ENCODE measurements at regions not wholly inside any gene's neighbourhood (a gene's known extent, or its start where the extent isn't known, plus 50 kb on each side); places are given as distances from the start of the nearest gene placed in this dataset.
"Not testable (repeated sequence)": the region's sequence is repeated elsewhere in the genome, so short reads cannot be mapped to it uniquely, and the experiment has no call there.

DNA sequence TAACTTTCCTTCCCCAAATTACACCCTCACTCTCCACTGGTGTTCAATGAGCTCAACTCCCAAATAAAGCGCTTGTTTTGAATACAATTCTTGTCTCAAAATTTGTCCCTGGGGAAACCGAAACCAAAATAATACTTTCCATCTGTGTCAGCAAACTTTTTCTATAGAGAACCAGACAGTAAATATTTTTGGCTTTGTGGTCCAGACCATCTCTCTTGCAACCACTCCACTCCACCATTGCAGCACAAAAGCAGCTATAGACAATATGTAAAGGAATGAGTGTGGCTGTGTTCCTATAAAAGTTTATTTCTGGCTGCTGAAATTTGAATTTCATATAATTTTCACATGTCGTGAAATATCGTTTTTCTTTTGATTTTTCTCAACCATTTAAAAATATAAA lies 84.6 kb upstream of the ERCC4 start:
- no peak overlapping the region for H3K27ac Mint-ChIP-seq
- H3K4me3 ChIP-seq (ENCODE audit: low read depth, low read length) = no peak overlapping the region

DNA sequence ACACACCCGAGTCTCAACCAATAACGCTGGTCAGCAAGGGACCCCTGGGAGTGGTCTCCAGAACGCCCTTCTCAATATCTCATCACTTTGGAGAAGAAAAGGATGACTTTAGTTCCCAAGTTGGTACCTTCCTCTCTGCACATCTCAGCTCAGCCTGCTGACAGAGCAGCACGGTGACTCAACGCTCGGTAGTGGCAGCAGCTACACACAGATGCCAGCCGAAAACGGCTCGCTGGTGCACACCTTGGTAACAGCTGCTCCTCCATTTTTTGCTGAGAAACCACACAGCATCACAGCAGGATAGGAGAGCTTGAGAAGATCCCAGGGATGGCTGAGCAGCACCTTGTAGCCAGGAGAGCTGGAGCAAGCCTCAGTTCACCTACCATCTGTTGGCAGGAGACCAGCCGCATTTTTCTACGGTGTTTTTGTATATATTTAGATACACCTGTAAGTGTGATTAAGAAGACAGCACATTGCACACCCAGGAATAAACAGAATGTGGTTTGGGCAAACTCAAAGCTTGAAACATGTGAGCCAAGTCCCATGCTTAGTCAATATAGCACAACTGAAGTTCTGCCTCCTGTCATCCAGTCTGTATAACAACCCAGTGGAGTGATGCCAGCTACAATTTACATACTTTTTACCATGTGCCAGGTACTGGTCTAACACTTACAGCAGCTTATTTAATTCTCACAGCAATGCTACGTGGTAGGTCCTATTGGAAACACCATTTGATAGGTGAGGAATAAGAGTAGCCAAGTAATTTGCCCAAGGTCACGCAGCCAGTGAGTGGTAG lies 83.8 kb upstream of the ERCC4 start:
- Histone ChIP-seq H3K4me3 (ENCODE audit: low read depth, low read length) (no peak overlapping the region), H3K4me1 (ENCODE audit: control insufficient read depth, insufficient read depth, low read length, poor library complexity, severe bottlenecking) (no peaks in the 10 kb centered on the region), H3K36me3 (ENCODE audit: control insufficient read depth, insufficient read depth, low read length) (no peaks in the 10 kb centered on the region), H3K9me3 (ENCODE audit: control insufficient read depth in 2 of 2, low read length in 2 of 2) (no peaks in the 10 kb centered on the region), H3K27ac (ENCODE audit: insufficient read depth, low read length, poor library complexity, severe bottlenecking) (no peak overlapping the region), H3K27me3 (ENCODE audit: control insufficient read depth, insufficient read depth, low read length) (peaks cover 2% of the 10 kb centered on the region)
- Mint-ChIP-seq H3K9me3 (peaks cover 0 to 2% (median 0%) of the 10 kb centered on the region in 7 donors), H3K27ac (no peak overlapping the region), H3K27me3 (peaks cover 8% of the 10 kb centered on the region), H3K4me1 (no peaks in the 10 kb centered on the region), H3K36me3 (no peaks in the 10 kb centered on the region), H3K4me3 (no peak overlapping the region)
- DNase-seq = no peak
- no peak for ATAC-seq (ENCODE audit: low read depth in 2 of 2)

More for the DNA sequence above, 84.6 kb upstream of the ERCC4 start:
- H3K27ac ChIP-seq (ENCODE audit: insufficient read depth, low read length, poor library complexity, severe bottlenecking) = no peak overlapping the region
- H3K36me3 Mint-ChIP-seq = no peaks in the 10 kb centered on the region
- H3K4me1 ChIP-seq (ENCODE audit: control insufficient read depth, insufficient read depth, low read length, poor library complexity, severe bottlenecking) = no peaks in the 10 kb centered on the region
- H3K36me3 ChIP-seq (ENCODE audit: control insufficient read depth, insufficient read depth, low read length) = no peaks in the 10 kb centered on the region
- peaks cover 10% of the 10 kb centered on the region for H3K27me3 Mint-ChIP-seq
- H3K9me3 ChIP-seq (ENCODE audit: control insufficient read depth in 2 of 2, low read length in 2 of 2) = no peaks in the 10 kb centered on the region
- DNase-seq = no peak
- peaks cover 0 to 2% (median 0%) of the 10 kb centered on the region in 7 donors for H3K9me3 Mint-ChIP-seq
- peaks cover 2% of the 10 kb centered on the region for H3K27me3 ChIP-seq (ENCODE audit: control insufficient read depth, insufficient read depth, low read length)
- no peaks in the 10 kb centered on the region for H3K4me1 Mint-ChIP-seq
- ATAC-seq (ENCODE audit: low read depth in 2 of 2) = no peak
- H3K4me3 Mint-ChIP-seq = no peak overlapping the region

DNA sequence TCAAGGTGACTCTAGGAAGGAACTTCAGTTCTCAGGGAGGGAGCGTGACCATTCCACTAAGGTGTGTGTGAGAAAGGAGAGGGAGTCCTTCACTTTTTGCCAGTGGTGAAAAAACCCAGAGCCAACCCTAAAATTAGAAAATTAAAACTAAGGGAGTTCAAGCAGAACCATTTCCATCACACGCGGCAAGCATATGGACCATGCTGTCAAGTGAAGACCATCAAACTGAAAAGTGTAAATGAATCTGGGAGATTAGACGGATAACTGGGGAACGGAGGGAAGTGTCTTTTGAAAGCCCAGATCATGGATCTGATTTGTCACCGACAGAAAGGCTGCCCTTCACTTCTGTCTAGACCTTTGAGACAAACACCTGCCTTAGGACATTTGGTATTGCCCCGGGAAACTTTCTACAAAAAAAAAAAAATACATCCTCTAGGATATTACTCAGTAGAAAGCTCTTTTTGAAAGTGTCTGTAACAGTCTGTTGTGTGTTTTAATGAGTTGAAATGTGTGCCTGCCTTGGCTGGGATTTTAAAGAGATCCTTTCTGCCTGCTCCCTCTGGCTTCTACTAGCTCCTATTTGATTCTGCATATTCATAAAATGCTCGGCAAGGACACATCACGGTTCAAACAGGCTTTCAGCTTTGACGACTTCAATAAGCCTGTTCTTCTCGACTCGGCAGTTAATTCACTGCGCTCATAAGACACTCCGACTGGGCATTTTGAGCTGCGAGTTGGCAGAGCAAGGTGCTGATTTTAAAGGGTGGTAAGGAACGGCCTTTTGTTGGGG lies 81.4 kb upstream of the ERCC4 start:
- peaks cover 4% of the 10 kb centered on the region for H3K27me3 ChIP-seq (ENCODE audit: control insufficient read depth, insufficient read depth, low read length)
- no peaks in the 10 kb centered on the region for H3K36me3 Mint-ChIP-seq
- no peak overlapping the region for H3K4me3 Mint-ChIP-seq
- H3K27ac Mint-ChIP-seq = no peak overlapping the region
- H3K27ac ChIP-seq (ENCODE audit: insufficient read depth, low read length, poor library complexity, severe bottlenecking) = no peak overlapping the region
- no peaks in the 10 kb centered on the region for H3K4me1 Mint-ChIP-seq
- H3K4me1 ChIP-seq (ENCODE audit: control insufficient read depth, insufficient read depth, low read length, poor library complexity, severe bottlenecking) = no peaks in the 10 kb centered on the region
- no peaks in the 10 kb centered on the region for H3K9me3 ChIP-seq (ENCODE audit: control insufficient read depth in 2 of 2, low read length in 2 of 2)
- H3K27me3 Mint-ChIP-seq = peaks cover 5% of the 10 kb centered on the region
- DNase-seq (no peak), ATAC-seq (ENCODE audit: low read depth in 2 of 2) (no peak)
- no peak overlapping the region for H3K4me3 ChIP-seq (ENCODE audit: low read depth, low read length)
- H3K36me3 ChIP-seq (ENCODE audit: control insufficient read depth, insufficient read depth, low read length) = no peaks in the 10 kb centered on the region
- H3K9me3 Mint-ChIP-seq = peaks cover 0 to 4% (median 0%) of the 10 kb centered on the region in 7 donors

- DNase-seq (no peak), ATAC-seq (ENCODE audit: low read depth in 2 of 2) (no peak)
- Histone ChIP-seq H3K27ac (ENCODE audit: insufficient read depth, low read length, poor library complexity, severe bottlenecking) (no peak overlapping the region), H3K4me1 (ENCODE audit: control insufficient read depth, insufficient read depth, low read length, poor library complexity, severe bottlenecking) (no peaks in the 10 kb centered on the region), H3K9me3 (ENCODE audit: control insufficient read depth in 2 of 2, low read length in 2 of 2) (no peaks in the 10 kb centered on the region), H3K36me3 (ENCODE audit: control insufficient read depth, insufficient read depth, low read length) (no peaks in the 10 kb centered on the region), H3K4me3 (ENCODE audit: low read depth, low read length) (no peak overlapping the region), H3K27me3 (ENCODE audit: control insufficient read depth, insufficient read depth, low read length) (peaks cover 2% of the 10 kb centered on the region)
- Mint-ChIP-seq H3K36me3 (no peaks in the 10 kb centered on the region), H3K9me3 (peaks cover 0 to 4% (median 0%) of the 10 kb centered on the region in 7 donors), H3K4me3 (no peak overlapping the region), H3K27ac (no peak overlapping the region), H3K4me1 (no peaks in the 10 kb centered on the region), H3K27me3 (peaks cover 5% of the 10 kb centered on the region)
Observed at GRCh38 chr16:13839577-13839976, 80.4 kb upstream of the ERCC4 start.

DNA sequence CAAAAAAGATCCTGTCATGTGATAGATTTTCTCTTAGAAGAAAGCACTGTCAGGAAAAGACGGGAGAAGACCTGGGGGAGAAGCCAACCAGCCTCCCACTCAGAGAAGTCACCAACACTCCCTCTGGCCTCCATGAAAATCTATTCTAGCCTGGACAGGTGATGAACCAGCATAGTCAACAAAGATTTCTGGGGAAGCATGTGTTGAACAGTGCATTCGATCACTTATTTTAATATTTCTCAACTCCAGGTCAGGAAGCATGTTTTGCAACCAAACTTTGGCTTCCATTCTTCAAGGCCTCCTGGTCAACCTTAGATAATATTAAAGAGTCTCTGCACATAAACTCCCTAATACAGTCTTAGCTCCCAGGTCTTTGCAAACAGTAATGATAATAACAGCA lies 74.7 kb upstream of the ERCC4 start:
- no peaks in the 10 kb centered on the region for H3K36me3 ChIP-seq (ENCODE audit: control insufficient read depth, insufficient read depth, low read length)

GRCh38 chr16:13848795-13849194 lies 71.2 kb upstream of the ERCC4 start:
- Mint-ChIP-seq H3K36me3 (no peaks in the 10 kb centered on the region), H3K27ac (no peak overlapping the region), H3K9me3 (peaks cover 0 to 7% (median 3%) of the 10 kb centered on the region in 7 donors), H3K4me1 (no peaks in the 10 kb centered on the region), H3K4me3 (no peak overlapping the region), H3K27me3 (peaks cover 17% of the 10 kb centered on the region)
- DNase-seq (no peak), ATAC-seq (ENCODE audit: low read depth in 2 of 2) (no peak)
- H3K4me3 ChIP-seq (ENCODE audit: low read depth, low read length) = no peak overlapping the region
- H3K9me3 ChIP-seq (ENCODE audit: control insufficient read depth in 2 of 2, low read length in 2 of 2) = no peaks in the 10 kb centered on the region
- H3K27me3 ChIP-seq (ENCODE audit: control insufficient read depth, insufficient read depth, low read length) = no peaks in the 10 kb centered on the region
- no peaks in the 10 kb centered on the region for H3K4me1 ChIP-seq (ENCODE audit: control insufficient read depth, insufficient read depth, low read length, poor library complexity, severe bottlenecking)
- no peaks in the 10 kb centered on the region for H3K36me3 ChIP-seq (ENCODE audit: control insufficient read depth, insufficient read depth, low read length)
- no peak overlapping the region for H3K27ac ChIP-seq (ENCODE audit: insufficient read depth, low read length, poor library complexity, severe bottlenecking)

More for the DNA sequence above, 74.7 kb upstream of the ERCC4 start:
- H3K4me1 Mint-ChIP-seq = no peaks in the 10 kb centered on the region
- peaks cover 2% of the 10 kb centered on the region for H3K27me3 ChIP-seq (ENCODE audit: control insufficient read depth, insufficient read depth, low read length)
- H3K4me3 ChIP-seq (ENCODE audit: low read depth, low read length) = no peak overlapping the region
- H3K27ac Mint-ChIP-seq = no peak overlapping the region
- H3K27ac ChIP-seq (ENCODE audit: insufficient read depth, low read length, poor library complexity, severe bottlenecking) = no peak overlapping the region
- no peak overlapping the region for H3K4me3 Mint-ChIP-seq
- no peaks in the 10 kb centered on the region for H3K4me1 ChIP-seq (ENCODE audit: control insufficient read depth, insufficient read depth, low read length, poor library complexity, severe bottlenecking)
- no peak for ATAC-seq (ENCODE audit: low read depth in 2 of 2)
- peaks cover 0 to 5% (median 2%) of the 10 kb centered on the region in 7 donors for H3K9me3 Mint-ChIP-seq
- no peak for DNase-seq
- H3K9me3 ChIP-seq (ENCODE audit: control insufficient read depth in 2 of 2, low read length in 2 of 2) = no peaks in the 10 kb centered on the region
- no peaks in the 10 kb centered on the region for H3K36me3 Mint-ChIP-seq
- peaks cover 12% of the 10 kb centered on the region for H3K27me3 Mint-ChIP-seq

DNA sequence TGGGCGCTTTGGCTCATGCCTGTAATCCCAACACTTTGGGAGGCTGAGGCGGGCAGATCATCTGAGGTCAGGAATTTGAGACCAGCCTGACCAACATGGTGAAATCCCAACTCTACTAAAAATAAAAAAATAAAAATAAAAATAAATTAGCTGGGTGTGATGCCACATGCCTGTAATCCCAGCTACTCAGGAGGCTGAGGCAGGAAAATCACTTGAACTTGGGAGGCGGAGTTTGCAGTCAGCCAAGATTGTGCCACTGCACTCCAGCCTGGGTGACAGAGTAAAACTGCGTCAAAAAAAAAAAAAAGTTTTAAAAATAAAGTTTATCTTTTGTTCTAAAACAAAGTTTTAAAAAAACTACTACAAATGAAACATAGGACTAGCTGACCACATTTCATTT lies 69.8 kb upstream of the ERCC4 start:
- H3K9me3 Mint-ChIP-seq; H3K4me1 Mint-ChIP-seq; H3K4me3 Mint-ChIP-seq; H3K4me1 ChIP-seq (ENCODE audit: control insufficient read depth, insufficient read depth, low read length, poor library complexity, severe bottlenecking); ATAC-seq (ENCODE audit: low read depth in 2 of 2); H3K27ac ChIP-seq (ENCODE audit: insufficient read depth, low read length, poor library complexity, severe bottlenecking); H3K4me3 ChIP-seq (ENCODE audit: low read depth, low read length); H3K27me3 ChIP-seq (ENCODE audit: control insufficient read depth, insufficient read depth, low read length); DNase-seq; H3K27ac Mint-ChIP-seq; H3K9me3 ChIP-seq (ENCODE audit: control insufficient read depth in 2 of 2, low read length in 2 of 2); H3K36me3 ChIP-seq (ENCODE audit: control insufficient read depth, insufficient read depth, low read length); H3K36me3 Mint-ChIP-seq: not testable (repeated sequence)
- peaks cover 17% of the 10 kb centered on the region for H3K27me3 Mint-ChIP-seq
